Sigmoid colon (tissue), 4 donors: ENCODE measurements at regions not wholly inside any gene's neighbourhood (a gene's known extent, or its start where the extent isn't known, plus 50 kb on each side); places are given as distances from the start of the nearest gene placed in this dataset.

Experiments used
- EP300 ChIP-seq, 4 donors: sonication (generic); formaldehyde crosslinking; IDR thresholded peaks; one replicate each; pipeline ENCODE4 v1.6.1; 2017; ENCODE audit warnings: antibody characterized with exemption in 4 of 4
- POLR2A ChIP-seq, 2 donors: fragments of 450-650 bp; IDR thresholded peaks; one replicate each; pipeline ENCODE4 v1.6.1; 2016; ENCODE audit warnings: antibody characterized with exemption in 2 of 2, mild to moderate bottlenecking in 2 of 2, moderate library complexity in 2 of 2

GRCh38 chr2:60053791-60054190 lies 499.7 kb downstream of the BCL11A start:
- TF ChIP-seq EP300 (IDR thresholded peaks at IDR 0.05) (no peak), POLR2A (IDR thresholded peaks at IDR 0.05) (no peak)
